Upper lobe of left lung (tissue), 4 donors: ENCODE measurements at regions not wholly inside any gene's neighbourhood (a gene's known extent, or its start where the extent isn't known, plus 50 kb on each side); places are given as distances from the start of the nearest gene placed in this dataset.

Experiments used
- CTCF ChIP-seq, 6 experiments: fragments of 450-650 bp in 4 of 6; fragments of 200-600 bp in 2 of 6; sonication (generic) in 2 of 6; IDR thresholded peaks; one replicate each; pipeline ENCODE4 v1.5.1; 2016 to 2019; ENCODE audit warnings: antibody characterized with exemption in 6 of 6
- EP300 ChIP-seq, 4 donors: sonication (generic); formaldehyde crosslinking; IDR thresholded peaks; one replicate each; pipeline ENCODE4 v1.5.1; 2017; ENCODE audit warnings: antibody characterized with exemption in 4 of 4, control low read depth in 2 of 4
- POLR2AphosphoS5 ChIP-seq, 2 donors: sonication (generic); formaldehyde crosslinking; IDR thresholded peaks; one replicate each; pipeline ENCODE4 v1.5.1; 2017; ENCODE audit warnings: antibody characterized with exemption in 2 of 2

- TF ChIP-seq CTCF (IDR thresholded peaks at IDR 0.05) (no peak), EP300 (IDR thresholded peaks at IDR 0.05) (no peak), POLR2AphosphoS5 (IDR thresholded peaks at IDR 0.05) (no peak)
These were observed 134.9 kb downstream of the RAMP3 start for GRCh38 chr7:45292481-45292880.
